Hematopoietic multipotent progenitor cell treated with erythropoietin and hydrocortisone succinate and interleukin-3 and kit ligand, for 17 days (in vitro differentiated cells): ENCODE measurements at regions not wholly inside any gene's neighbourhood (a gene's known extent, or its start where the extent isn't known, plus 50 kb on each side); places are given as distances from the start of the nearest gene placed in this dataset.

ENCODE experiments used
- DNase-seq: peaks from one replicate; pipeline ENCODE4 v3.0.0-alpha.2; 2015; ENCODE audit warnings: low spot score

GRCh38 chr2:234764372-234764771 is 187.4 kb upstream of the SH3BP4 start:
- no peak for DNase-seq

GRCh38 chr2:234763002-234763873 is 188.6 kb upstream of the SH3BP4 start:
- no peak for DNase-seq

GRCh38 chr2:234761910-234762309 is 189.9 kb upstream of the SH3BP4 start:
- no peak for DNase-seq

- DNase-seq, result no peak
These were observed 197.7 kb upstream of the SH3BP4 start for GRCh38 chr2:234754126-234754525.

- no peak for DNase-seq
These were observed 198.1 kb upstream of the SH3BP4 start for GRCh38 chr2:234753701-234754100.

GRCh38 chr2:234752966-234753365 is 198.9 kb upstream of the SH3BP4 start:
- no peak for DNase-seq

- no peak for DNase-seq
These were observed 200.4 kb upstream of the SH3BP4 start for GRCh38 chr2:234751275-234751973.

GRCh38 chr2:234747833-234748559 is 203.8 kb upstream of the SH3BP4 start:
- DNase-seq, result no peak

- no peak for DNase-seq
These were observed 204.8 kb upstream of the SH3BP4 start for GRCh38 chr2:234747032-234747431.

GRCh38 chr2:234745347-234745746 is 206.5 kb upstream of the SH3BP4 start:
- DNase-seq, result no peak

- DNase-seq, result no peak
These were observed 209.8 kb upstream of the SH3BP4 start for GRCh38 chr2:234741976-234742375.

GRCh38 chr2:234739061-234739460 is 212.8 kb upstream of the SH3BP4 start:
- DNase-seq, result no peak

GRCh38 chr2:234735829-234736228 is 216.0 kb upstream of the SH3BP4 start:
- DNase-seq, result no peak

GRCh38 chr2:234733795-234734600 is 217.8 kb upstream of the SH3BP4 start:
- DNase-seq, result no peak

GRCh38 chr2:234733093-234733489 is 218.7 kb upstream of the SH3BP4 start:
- DNase-seq, result no peak

GRCh38 chr2:234732404-234733092 is 219.3 kb upstream of the SH3BP4 start:
- no peak for DNase-seq

GRCh38 chr2:234731236-234731635 is 220.6 kb upstream of the SH3BP4 start:
- no peak for DNase-seq

- DNase-seq, result no peak
These were observed 221.7 kb upstream of the SH3BP4 start for GRCh38 chr2:234730066-234730640.

GRCh38 chr2:234725528-234726264 is 226.1 kb upstream of the SH3BP4 start:
- DNase-seq, result no peak

- no peak for DNase-seq
These were observed 227.0 kb upstream of the SH3BP4 start for GRCh38 chr2:234724850-234725249.
